Upper lobe of left lung (tissue), 6 donors: ENCODE measurements at regions not wholly inside any gene's neighbourhood (a gene's known extent, or its start where the extent isn't known, plus 50 kb on each side); places are given as distances from the start of the nearest gene placed in this dataset.

Source experiments
- ATAC-seq, 2 donors: fragments of 200-7000 bp; cut with Tn5 transposase; one replicate each; pipeline ENCODE4 v1.9.1; 2022; ENCODE audit warnings: mild to moderate bottlenecking in 2 of 2, moderate library complexity in 2 of 2; ENCODE audit not compliant: low FRiP score in 2 of 2
- DNase-seq, 2 donors: peaks; one replicate each; pipeline ENCODE4 v3.0.0-alpha.2; 2019 to 2020
- H3K27ac ChIP-seq, 4 donors: fragments of 200-600 bp; sonication (generic); one replicate each; pipeline ENCODE4 v1.5.1; 2016 to 2019
- H3K27me3 ChIP-seq, 4 donors: fragments of 200-600 bp; sonication (generic); one replicate each; pipeline ENCODE4 v1.5.1; 2017 to 2019
- H3K36me3 ChIP-seq, 4 donors: fragments of 200-600 bp; sonication (generic); one replicate each; pipeline ENCODE4 v1.5.1; 2016 to 2019
- H3K4me1 ChIP-seq, 4 donors: fragments of 200-600 bp; sonication (generic); one replicate each; pipeline ENCODE4 v1.5.1; 2018 to 2019
- H3K4me3 ChIP-seq, 4 donors: fragments of 200-600 bp; sonication (generic); one replicate each; pipeline ENCODE4 v1.5.1; 2017 to 2019; ENCODE audit warnings: mild to moderate bottlenecking in 2 of 4, moderate library complexity in 1 of 4
- H3K9me3 ChIP-seq, 4 donors: fragments of 200-600 bp; sonication (generic); one replicate each; pipeline ENCODE4 v1.5.1; 2018 to 2019
- EP300 ChIP-seq, 4 donors: sonication (generic); formaldehyde crosslinking; IDR thresholded peaks; one replicate each; pipeline ENCODE4 v1.5.1; 2017; ENCODE audit warnings: antibody characterized with exemption in 4 of 4, control low read depth in 2 of 4
- POLR2A ChIP-seq, 4 donors: fragments of 450-650 bp; IDR thresholded peaks; one replicate each; pipeline ENCODE4 v1.5.1; 2016 to 2017; ENCODE audit warnings: antibody characterized with exemption in 4 of 4, mild to moderate bottlenecking in 2 of 4
- POLR2AphosphoS5 ChIP-seq, 2 donors: sonication (generic); formaldehyde crosslinking; IDR thresholded peaks; one replicate each; pipeline ENCODE4 v1.5.1; 2017; ENCODE audit warnings: antibody characterized with exemption in 2 of 2
- WGBS, 2 donors: methylation state at CpG; one replicate each; pipeline ENCODE4 v1.1.5; 2017 to 2018; 5-methylcytosine and 5-hydroxymethylcytosine counted together
- TF ChIP-seq, protein P1 (sequence below), 6 experiments: fragments of 450-650 bp in 4 of 6; fragments of 200-600 bp in 2 of 6; sonication (generic) in 2 of 6; IDR thresholded peaks; one replicate each; pipeline ENCODE4 v1.5.1; 2016 to 2019; ENCODE audit warnings: antibody characterized with exemption in 6 of 6
- donor health status: DM: no; HTN: no; CAD: no; lungs with moderate emphysema.
- donor health status: DM: no; HTN: yes; CAD: no; lungs with severe emphysema.

DNA sequence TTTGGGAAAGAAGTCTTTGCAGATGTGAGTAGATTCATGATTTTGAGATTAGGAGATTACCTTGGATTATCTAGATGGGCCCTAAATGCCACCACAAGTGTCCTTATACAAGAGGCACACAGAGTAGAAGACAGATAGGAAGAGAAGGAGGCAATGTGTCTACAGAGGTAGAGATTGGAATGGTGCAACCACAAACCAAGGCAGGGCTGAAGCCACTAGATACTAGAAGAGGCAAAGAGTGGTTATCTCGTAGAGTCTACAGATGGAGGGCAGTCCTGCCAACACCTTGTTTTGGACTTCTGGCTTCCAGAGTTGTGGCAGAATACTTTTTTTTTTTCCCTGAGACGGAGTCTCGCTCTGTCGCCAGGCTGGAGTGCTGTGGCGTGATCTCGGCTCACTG lies 138.3 kb upstream of the AKIRIN2 start:
- peak in 1 of 2 donors; percentile 3 for DNase-seq
- H3K27ac ChIP-seq: no peak overlapping the region
- no peak for ATAC-seq
- 95 to 97% methylated on average over 6 of the region's 6 CpGs for WGBS, 2 donors
- TF ChIP-seq POLR2AphosphoS5 (IDR thresholded peaks at IDR 0.05) (no peak), EP300 (IDR thresholded peaks at IDR 0.05) (no peak), POLR2A (IDR thresholded peaks at IDR 0.05) (no peak)
- TF ChIP-seq, protein P1, sequence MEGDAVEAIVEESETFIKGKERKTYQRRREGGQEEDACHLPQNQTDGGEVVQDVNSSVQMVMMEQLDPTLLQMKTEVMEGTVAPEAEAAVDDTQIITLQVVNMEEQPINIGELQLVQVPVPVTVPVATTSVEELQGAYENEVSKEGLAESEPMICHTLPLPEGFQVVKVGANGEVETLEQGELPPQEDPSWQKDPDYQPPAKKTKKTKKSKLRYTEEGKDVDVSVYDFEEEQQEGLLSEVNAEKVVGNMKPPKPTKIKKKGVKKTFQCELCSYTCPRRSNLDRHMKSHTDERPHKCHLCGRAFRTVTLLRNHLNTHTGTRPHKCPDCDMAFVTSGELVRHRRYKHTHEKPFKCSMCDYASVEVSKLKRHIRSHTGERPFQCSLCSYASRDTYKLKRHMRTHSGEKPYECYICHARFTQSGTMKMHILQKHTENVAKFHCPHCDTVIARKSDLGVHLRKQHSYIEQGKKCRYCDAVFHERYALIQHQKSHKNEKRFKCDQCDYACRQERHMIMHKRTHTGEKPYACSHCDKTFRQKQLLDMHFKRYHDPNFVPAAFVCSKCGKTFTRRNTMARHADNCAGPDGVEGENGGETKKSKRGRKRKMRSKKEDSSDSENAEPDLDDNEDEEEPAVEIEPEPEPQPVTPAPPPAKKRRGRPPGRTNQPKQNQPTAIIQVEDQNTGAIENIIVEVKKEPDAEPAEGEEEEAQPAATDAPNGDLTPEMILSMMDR (IDR thresholded peaks at IDR 0.05): no peak
- H3K9me3 ChIP-seq: peaks cover 0 to 6% (median 0%) of the 10 kb centered on the region in 4 donors
- no peaks in the 10 kb centered on the region for H3K4me1 ChIP-seq
- H3K27me3 ChIP-seq: no peaks in the 10 kb centered on the region
- H3K4me3 ChIP-seq: no peak overlapping the region
- H3K36me3 ChIP-seq: no peaks in the 10 kb centered on the region

DNA sequence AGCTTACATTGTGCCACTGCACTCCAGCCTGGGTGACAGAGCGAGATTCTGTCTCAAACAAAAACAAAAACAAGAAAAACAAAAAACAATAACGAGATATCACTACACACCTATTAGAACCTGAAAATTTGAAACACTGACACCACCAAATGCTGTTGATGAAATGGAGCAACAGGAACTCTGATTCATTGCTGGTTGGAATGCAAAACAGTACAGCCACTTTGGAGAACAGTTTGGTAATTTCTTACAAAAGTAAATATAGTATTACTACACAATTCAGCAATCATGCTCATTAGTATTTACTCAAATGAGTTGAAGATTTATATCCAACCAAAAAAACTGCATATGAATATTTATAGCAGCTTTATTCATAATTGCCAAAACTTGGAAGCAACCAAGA lies 135.8 kb upstream of the AKIRIN2 start:
- no peak for DNase-seq
- H3K4me1 ChIP-seq: no peaks in the 10 kb centered on the region
- 44 to 67% methylated on average over 2 of the region's 2 CpGs for WGBS, 2 donors

DNA sequence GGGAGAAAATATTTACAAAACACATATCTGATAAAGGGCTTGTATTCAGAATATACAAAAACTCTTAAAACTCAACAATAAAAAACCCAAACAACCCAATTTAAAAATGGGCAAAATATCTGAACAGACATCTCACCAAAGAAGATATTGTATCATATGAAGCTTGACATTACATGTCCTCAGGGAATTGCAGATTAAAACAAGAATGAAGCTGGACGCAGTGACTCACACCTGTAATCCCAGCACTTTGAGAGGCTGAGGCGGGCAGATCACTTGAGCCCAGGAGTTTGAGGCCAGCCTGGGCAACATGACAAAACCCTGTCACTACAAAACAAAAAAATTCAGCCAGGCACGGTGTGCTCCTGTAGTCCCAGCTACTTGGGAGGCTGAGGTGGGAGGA lies 135.4 kb upstream of the AKIRIN2 start:
- H3K4me1 ChIP-seq: peaks cover 0 to 3% (median 0%) of the 10 kb centered on the region in 4 donors
- H3K4me3 ChIP-seq: no peak overlapping the region
- TF ChIP-seq POLR2A (IDR thresholded peaks at IDR 0.05): no peak
- TF ChIP-seq EP300 (IDR thresholded peaks at IDR 0.05): no peak
- TF ChIP-seq, protein P1 (IDR thresholded peaks at IDR 0.05): no peak
- TF ChIP-seq POLR2AphosphoS5 (IDR thresholded peaks at IDR 0.05): no peak
- ATAC-seq: no peak
- WGBS, 2 donors: 88 to 98% methylated on average over 3 of the region's 3 CpGs
- H3K27me3 ChIP-seq: no peaks in the 10 kb centered on the region
- H3K9me3 ChIP-seq: peaks cover 0 to 6% (median 0%) of the 10 kb centered on the region in 4 donors
- no peaks in the 10 kb centered on the region for H3K36me3 ChIP-seq
- no peak overlapping the region for H3K27ac ChIP-seq
- no peak for DNase-seq

More for the DNA sequence above, 135.8 kb upstream of the AKIRIN2 start:
- TF ChIP-seq POLR2A (IDR thresholded peaks at IDR 0.05) (no peak), EP300 (IDR thresholded peaks at IDR 0.05) (no peak), POLR2AphosphoS5 (IDR thresholded peaks at IDR 0.05) (no peak)
- TF ChIP-seq, protein P1 (IDR thresholded peaks at IDR 0.05): no peak
- H3K4me3 ChIP-seq: no peak overlapping the region
- H3K36me3 ChIP-seq: no peaks in the 10 kb centered on the region
- H3K27ac ChIP-seq: no peak overlapping the region
- H3K9me3 ChIP-seq: peaks cover 0 to 6% (median 0%) of the 10 kb centered on the region in 4 donors
- ATAC-seq: no peak
- no peaks in the 10 kb centered on the region for H3K27me3 ChIP-seq

DNA sequence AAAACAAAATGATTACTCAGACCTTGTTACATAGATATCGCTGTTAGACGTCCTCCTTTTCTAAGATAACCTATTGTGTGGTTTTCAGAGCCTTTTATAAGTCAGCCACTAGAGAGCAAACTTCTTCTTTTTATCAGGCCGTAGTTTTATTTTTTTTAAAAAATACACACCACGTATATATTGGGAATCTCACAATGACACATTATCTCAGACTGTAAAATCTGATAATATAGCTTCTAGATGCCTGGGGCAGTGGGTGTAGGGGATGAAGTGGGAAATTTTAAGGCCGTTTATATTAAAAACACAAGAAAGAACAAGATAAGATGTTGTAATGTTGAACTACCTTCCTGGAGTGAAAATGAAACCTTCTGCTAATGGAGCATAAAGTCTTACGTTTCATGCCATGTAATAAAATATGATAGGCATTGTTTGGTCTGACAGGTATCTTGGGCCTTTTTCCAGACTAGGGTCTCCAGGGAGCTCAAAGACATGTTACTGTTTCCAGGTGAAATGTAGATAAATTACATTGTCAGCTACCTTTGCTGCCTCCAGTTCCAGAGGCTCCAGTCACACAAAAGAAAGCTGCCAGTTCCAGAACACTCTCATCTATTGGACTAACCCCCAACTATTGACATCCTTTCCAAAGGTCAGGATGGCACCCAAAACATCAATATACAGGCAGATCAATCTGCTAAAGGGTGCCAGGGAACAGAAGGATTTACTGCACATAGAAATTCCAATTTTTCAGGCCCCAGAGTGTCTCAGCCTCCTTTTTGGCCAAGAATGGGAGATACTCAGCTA lies 130.2 kb upstream of the AKIRIN2 start:
- DNase-seq (no peak), ATAC-seq (peak in 1 of 2 donors; percentile 71)
- TF ChIP-seq POLR2A (IDR thresholded peaks at IDR 0.05): no peak
- TF ChIP-seq, protein P1 (IDR thresholded peaks at IDR 0.05): peak in 5 of 6 experiments; percentile 32 to 44 (median 34)
- H3K27ac ChIP-seq: peak overlapping the region in 3 of 4 donors; percentile 5 to 62 (median 23)
- H3K9me3 ChIP-seq: no peaks in the 10 kb centered on the region
- peaks cover 0 to 6% (median 2%) of the 10 kb centered on the region in 4 donors for H3K4me1 ChIP-seq
- WGBS, 2 donors: 4 to 7% methylated on average over 6 of the region's 6 CpGs
- H3K27me3 ChIP-seq: no peaks in the 10 kb centered on the region
- H3K36me3 ChIP-seq: no peaks in the 10 kb centered on the region
- peak overlapping the region in 3 of 4 donors; percentile 32 to 48 (median 48) for H3K4me3 ChIP-seq

DNA sequence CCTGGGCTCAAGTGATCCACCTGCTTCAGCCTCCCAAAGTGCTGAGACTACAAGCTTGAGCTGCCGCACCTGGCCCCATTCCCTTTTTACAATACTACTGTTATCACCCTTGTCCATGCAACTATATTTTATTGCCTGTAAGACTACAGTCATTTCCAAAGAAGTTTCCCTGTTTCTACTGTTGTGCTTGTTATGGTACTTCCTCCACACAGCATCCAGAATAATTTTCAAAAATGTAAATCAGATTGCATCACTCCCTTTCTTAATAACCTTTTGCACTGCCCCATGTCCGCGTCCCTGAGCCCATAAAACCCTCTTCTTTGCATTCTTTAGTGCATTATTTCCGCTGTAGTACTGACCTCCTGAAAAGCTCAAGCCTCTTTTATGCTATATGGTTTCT lies 128.9 kb upstream of the AKIRIN2 start:
- no peak for DNase-seq
- Histone ChIP-seq H3K36me3 (no peaks in the 10 kb centered on the region), H3K9me3 (no peaks in the 10 kb centered on the region), H3K27ac (no peak overlapping the region), H3K4me1 (peaks cover 0 to 6% (median 3%) of the 10 kb centered on the region in 4 donors), H3K27me3 (no peaks in the 10 kb centered on the region), H3K4me3 (no peak overlapping the region)
- 78 to 86% methylated on average over 4 of the region's 4 CpGs for WGBS, 2 donors
- TF ChIP-seq, protein P1 (IDR thresholded peaks at IDR 0.05): no peak
- TF ChIP-seq POLR2A (IDR thresholded peaks at IDR 0.05) (no peak), EP300 (IDR thresholded peaks at IDR 0.05) (no peak), POLR2AphosphoS5 (IDR thresholded peaks at IDR 0.05) (no peak)
- ATAC-seq: no peak
